ENCODE measurements at regions not wholly inside any gene's neighbourhood (a gene's known extent, or its start where the extent isn't known, plus 50 kb on each side); places are given as distances from the start of the nearest gene placed in this dataset.

DNA sequence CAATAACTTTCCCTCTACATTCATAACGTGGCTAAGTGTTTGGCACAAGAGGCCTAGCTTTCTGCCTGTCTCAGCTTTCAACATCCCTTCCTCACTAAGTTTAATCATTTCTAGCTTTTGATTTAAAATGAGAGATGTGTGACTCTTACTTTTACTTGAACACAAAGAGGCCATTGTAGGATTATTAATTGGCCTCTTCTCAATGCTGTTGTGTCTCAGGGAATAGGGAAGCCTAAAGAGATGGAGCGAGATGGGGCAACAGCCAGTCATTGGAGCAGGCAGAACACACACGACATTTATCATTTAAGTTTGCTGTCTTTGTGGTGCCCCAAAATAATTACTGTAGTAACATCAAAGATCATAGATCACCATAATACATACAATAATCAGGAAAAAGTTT, 167.1 kb upstream of the TRIM24 start:
- no peak overlapping the region for H3K27ac Mint-ChIP-seq
- DNase-seq: no peak
- H3K4me3 Mint-ChIP-seq: no peak overlapping the region
- H3K9me3 Mint-ChIP-seq: peaks cover 3% of the 10 kb centered on the region
- H3K4me1 Mint-ChIP-seq: no peaks in the 10 kb centered on the region
- ChIA-PET POLR2A (no interaction called here), CTCF (no interaction called here)
- H3K36me3 Mint-ChIP-seq (ENCODE audit: low read depth): no peaks in the 10 kb centered on the region
- no peaks in the 10 kb centered on the region for H3K27me3 Mint-ChIP-seq

DNA sequence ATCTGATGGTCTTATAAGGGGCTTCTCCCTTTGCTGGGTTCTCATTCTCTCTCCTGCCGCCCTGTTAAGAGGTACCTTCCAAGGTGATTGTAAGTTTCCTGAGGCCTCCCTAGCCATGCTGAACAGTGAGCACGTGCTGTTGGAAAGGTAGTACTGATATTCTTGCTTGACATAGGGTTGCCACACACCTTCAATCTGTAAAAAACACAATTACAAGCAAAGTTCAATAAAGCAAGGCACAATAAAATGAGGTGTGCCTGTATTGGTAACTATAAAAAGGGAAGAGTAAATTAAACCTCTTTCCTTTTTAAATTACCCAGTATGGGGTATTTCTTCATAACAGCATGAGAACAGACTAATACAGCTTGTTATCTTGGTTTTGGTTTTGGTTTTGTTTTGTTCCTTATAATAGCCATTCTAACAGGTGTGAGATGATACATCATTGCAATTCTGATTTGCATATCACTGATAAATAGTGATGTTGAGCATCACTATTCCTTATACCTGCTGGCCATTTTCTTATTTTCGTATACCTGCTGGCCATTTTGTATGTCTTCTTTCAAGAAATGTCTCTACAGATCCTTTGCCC, 164.9 kb upstream of the TRIM24 start:
- CTCF ChIA-PET: no interaction called here
- DNase-seq: no peak
- no peaks in the 10 kb centered on the region for H3K27me3 Mint-ChIP-seq
- H3K36me3 Mint-ChIP-seq (ENCODE audit: low read depth): no peaks in the 10 kb centered on the region
- no peak overlapping the region for H3K4me3 Mint-ChIP-seq
- no peak overlapping the region for H3K27ac Mint-ChIP-seq
- no peaks in the 10 kb centered on the region for H3K9me3 Mint-ChIP-seq
- H3K4me1 Mint-ChIP-seq: no peaks in the 10 kb centered on the region
- POLR2A ChIA-PET: no interaction called here

DNA sequence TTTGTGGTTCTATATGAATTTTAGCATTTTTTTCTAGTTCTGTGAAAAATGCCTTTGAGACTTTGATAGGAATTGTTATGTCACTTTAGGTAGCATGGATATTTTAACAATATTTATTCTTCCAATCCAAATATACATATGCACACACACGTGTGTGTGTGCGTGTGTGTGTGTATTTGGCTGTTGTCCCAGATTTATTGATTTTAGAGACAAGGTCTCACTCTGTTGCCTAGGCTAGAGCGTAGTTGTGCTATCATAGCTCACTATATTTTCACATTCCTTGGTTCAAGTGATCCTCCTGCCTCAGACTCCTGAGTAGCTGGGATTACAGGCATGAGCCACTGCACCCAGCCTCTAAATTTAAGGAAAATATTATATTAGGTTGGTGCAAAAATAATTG, 162.5 kb upstream of the TRIM24 start:
- POLR2A ChIA-PET: no interaction called here
- no peaks in the 10 kb centered on the region for H3K9me3 Mint-ChIP-seq

DNA sequence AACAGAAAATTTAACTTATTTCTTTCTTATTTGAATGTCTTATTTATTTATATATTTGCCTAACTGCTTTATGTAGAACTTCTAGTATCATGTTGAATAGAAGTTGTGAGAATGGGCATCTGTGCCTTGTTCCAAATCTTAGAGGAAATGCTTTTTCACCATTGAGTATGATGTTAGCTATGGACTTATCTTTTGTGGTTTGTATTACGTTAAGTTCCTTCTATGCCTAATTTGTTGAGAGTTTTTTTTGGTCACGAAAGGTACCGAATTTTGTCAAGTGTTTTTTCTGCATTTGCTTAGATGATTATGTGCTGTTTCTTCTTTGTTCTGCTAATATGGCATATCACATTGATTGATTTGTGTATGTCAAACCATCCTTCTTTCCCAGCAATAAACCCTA, 161.0 kb upstream of the TRIM24 start:
- Mint-ChIP-seq H3K36me3 (ENCODE audit: low read depth) (no peaks in the 10 kb centered on the region), H3K4me3 (no peak overlapping the region), H3K27me3 (no peaks in the 10 kb centered on the region), H3K27ac (no peak overlapping the region), H3K9me3 (no peaks in the 10 kb centered on the region), H3K4me1 (no peaks in the 10 kb centered on the region)
- no peak for DNase-seq
- CTCF ChIA-PET: no interaction called here
- POLR2A ChIA-PET: no interaction called here

More for the DNA sequence above, 162.5 kb upstream of the TRIM24 start:
- Mint-ChIP-seq H3K36me3 (ENCODE audit: low read depth) (no peaks in the 10 kb centered on the region), H3K4me3 (no peak overlapping the region), H3K27ac (no peak overlapping the region), H3K27me3 (no peaks in the 10 kb centered on the region), H3K4me1 (no peaks in the 10 kb centered on the region)
- no peak for DNase-seq
- CTCF ChIA-PET: no interaction called here

DNA sequence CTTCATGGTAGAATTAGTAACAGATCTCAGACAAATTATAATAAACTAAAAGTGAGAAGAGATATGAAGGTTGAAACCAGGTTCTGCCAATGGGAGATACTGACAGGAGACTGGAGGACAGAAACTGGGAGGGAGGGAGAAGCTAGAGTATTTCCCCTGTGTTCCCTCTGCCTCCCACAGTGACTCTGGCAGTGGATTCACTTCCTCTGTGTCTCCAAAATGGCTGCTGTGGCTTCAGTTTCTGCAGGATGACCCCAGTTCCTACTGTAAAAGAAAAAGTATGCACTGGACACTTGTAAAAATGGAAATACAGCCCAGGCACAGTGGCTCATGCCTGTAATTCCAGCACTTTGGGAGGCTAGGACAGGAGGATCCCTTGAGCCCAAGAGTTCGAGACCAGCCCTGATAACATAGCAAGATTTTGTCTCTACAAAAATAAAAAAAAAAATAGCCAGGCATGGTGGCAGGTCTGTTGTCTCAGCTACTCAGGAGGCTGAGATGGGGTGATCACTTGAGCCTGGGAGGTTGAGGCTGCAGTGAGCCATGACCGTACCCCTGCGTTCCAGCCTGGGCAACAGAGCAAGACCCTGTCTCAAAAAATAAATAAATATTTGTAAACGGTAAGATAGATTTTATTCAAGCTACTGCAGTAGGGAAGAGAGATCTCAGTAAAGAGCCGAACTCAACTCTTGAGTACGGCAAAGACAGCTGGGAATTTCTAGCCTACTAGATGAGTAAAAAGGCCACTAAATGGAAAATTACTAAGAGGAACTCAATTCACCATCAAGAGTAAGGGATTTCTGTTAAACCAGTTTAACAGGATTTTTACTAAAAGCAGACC, 156.6 kb upstream of the TRIM24 start:
- Mint-ChIP-seq H3K9me3 (no peaks in the 10 kb centered on the region), H3K36me3 (ENCODE audit: low read depth) (no peaks in the 10 kb centered on the region), H3K27ac (no peak overlapping the region), H3K27me3 (no peaks in the 10 kb centered on the region), H3K4me3 (no peak overlapping the region), H3K4me1 (no peaks in the 10 kb centered on the region)
- ChIA-PET CTCF (no interaction called here), POLR2A (interaction anchor here (0.7 kb wide), 1 partner anchor 38 kb away, joined by 3 read pairs; no protein-coding TSS in a partner anchor)
- no peak for DNase-seq

DNA sequence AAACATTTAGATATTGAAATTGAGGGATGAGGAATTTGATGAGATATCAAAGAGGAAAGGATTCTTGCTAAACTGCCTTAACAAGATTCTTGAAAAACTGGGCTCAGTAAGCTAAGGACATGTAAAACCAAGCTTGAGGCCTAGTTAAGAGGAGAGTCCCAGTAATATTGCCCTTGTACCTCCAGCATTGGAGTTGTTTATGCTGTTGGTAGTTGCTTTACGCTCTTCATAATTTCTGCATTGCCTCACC, 156.1 kb upstream of the TRIM24 start:
- H3K27me3 Mint-ChIP-seq: no peaks in the 10 kb centered on the region
- POLR2A ChIA-PET: interaction anchor here (0.7 kb wide), 1 partner anchor 39 kb away, joined by 3 read pairs; no protein-coding TSS in a partner anchor
- no peak for DNase-seq
- CTCF ChIA-PET: no interaction called here
- H3K4me3 Mint-ChIP-seq: no peak overlapping the region
- H3K9me3 Mint-ChIP-seq: no peaks in the 10 kb centered on the region
- H3K4me1 Mint-ChIP-seq: no peaks in the 10 kb centered on the region
- no peak overlapping the region for H3K27ac Mint-ChIP-seq
- no peaks in the 10 kb centered on the region for H3K36me3 Mint-ChIP-seq (ENCODE audit: low read depth)

DNA sequence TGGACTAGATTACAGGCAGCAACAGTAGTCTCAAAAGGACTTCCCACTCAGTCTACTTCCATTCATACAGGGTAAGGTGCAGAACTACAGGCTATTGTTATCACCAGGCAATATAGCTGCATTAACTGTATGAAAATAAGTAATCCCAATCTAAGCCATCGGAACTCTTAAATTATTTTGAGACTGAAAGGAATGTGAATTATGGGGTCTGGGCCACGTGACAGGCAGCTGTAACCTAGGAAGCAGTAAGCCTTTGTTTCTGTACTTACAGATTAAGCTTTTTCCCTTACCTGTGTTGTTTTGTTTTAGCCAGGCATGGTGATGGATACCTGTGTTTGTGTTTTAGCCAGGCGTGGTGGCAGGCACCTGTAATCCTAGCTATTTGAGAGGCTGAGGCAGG, 152.4 kb upstream of the TRIM24 start:
- ChIA-PET POLR2A (no interaction called here), CTCF (no interaction called here)
- Mint-ChIP-seq H3K4me1 (no peaks in the 10 kb centered on the region), H3K27me3 (no peaks in the 10 kb centered on the region), H3K4me3 (no peak overlapping the region), H3K9me3 (no peaks in the 10 kb centered on the region), H3K27ac (no peak overlapping the region), H3K36me3 (ENCODE audit: low read depth) (no peaks in the 10 kb centered on the region)
- DNase-seq: no peak

DNA sequence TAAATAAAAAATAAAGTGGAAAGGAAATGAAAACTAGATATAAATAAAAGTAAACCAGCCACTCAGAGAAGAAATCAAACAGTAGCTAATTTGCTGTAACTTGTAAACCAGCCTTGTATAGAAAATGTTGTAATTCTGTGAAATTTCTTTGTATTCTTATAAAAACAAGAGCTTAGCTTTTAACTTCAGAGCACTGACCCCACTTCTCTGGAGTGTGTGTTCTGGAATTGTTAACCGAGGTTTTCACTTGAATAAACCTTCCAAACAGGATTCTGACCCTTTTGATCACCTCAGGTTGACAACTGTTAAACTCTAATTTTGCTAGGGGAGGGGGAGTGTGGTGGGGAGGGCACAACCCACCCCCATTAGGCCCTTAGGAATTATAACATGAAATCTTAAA, 151.9 kb upstream of the TRIM24 start:
- Mint-ChIP-seq H3K4me3 (no peak overlapping the region), H3K27me3 (no peaks in the 10 kb centered on the region), H3K36me3 (ENCODE audit: low read depth) (no peaks in the 10 kb centered on the region), H3K9me3 (no peaks in the 10 kb centered on the region), H3K4me1 (no peaks in the 10 kb centered on the region), H3K27ac (no peak overlapping the region)
- ChIA-PET CTCF (no interaction called here), POLR2A (no interaction called here)
- DNase-seq: no peak

DNA sequence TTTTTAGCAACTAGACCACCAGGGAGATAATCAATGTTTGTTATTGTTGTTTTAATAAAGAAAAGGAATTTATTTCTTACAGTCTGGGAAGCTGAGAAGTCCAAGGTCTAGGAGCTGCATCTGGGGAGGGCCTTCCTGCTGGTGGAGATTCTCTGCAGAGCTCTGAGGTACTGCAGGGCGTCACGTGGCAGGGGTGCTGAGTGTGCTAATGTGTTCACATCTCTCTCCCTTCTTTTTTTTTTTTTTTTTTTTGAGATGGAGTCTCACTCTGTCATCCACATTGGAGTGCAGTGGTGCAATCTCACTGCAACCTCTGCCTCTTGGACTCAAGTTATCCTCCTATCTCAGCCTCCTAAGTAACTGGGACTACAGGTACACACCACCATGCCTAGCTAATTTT, 150.9 kb upstream of the TRIM24 start:
- POLR2A ChIA-PET: no interaction called here
- Mint-ChIP-seq H3K27ac (no peak overlapping the region), H3K9me3 (no peaks in the 10 kb centered on the region), H3K4me1 (peaks cover 3% of the 10 kb centered on the region), H3K27me3 (no peaks in the 10 kb centered on the region), H3K36me3 (ENCODE audit: low read depth) (no peaks in the 10 kb centered on the region), H3K4me3 (no peak overlapping the region)
- CTCF ChIA-PET: no interaction called here
- no peak for DNase-seq

DNA sequence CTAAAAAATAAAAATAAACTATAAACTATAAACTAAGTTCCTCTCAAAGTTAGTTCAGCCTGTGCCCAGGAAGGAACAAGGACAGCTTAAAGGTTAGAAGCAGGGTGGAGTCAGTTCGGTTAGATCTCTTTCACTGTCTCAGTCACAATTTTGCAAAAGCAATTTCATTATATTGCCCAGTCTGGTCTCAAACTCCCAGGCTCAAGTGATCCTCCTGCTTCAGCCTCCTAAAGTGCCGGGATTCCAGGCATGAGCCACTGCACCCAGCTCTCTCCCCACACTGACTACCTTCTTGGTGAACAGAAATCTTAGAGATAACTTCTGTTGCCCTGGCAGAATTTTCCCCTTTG, 146.3 kb upstream of the TRIM24 start:
- ChIA-PET POLR2A (no interaction called here), CTCF (no interaction called here)
- Mint-ChIP-seq H3K4me3 (no peak overlapping the region), H3K27me3 (no peaks in the 10 kb centered on the region), H3K9me3 (no peaks in the 10 kb centered on the region), H3K27ac (no peak overlapping the region), H3K36me3 (ENCODE audit: low read depth) (no peaks in the 10 kb centered on the region), H3K4me1 (peaks cover 5% of the 10 kb centered on the region)
- no peak for DNase-seq

DNA sequence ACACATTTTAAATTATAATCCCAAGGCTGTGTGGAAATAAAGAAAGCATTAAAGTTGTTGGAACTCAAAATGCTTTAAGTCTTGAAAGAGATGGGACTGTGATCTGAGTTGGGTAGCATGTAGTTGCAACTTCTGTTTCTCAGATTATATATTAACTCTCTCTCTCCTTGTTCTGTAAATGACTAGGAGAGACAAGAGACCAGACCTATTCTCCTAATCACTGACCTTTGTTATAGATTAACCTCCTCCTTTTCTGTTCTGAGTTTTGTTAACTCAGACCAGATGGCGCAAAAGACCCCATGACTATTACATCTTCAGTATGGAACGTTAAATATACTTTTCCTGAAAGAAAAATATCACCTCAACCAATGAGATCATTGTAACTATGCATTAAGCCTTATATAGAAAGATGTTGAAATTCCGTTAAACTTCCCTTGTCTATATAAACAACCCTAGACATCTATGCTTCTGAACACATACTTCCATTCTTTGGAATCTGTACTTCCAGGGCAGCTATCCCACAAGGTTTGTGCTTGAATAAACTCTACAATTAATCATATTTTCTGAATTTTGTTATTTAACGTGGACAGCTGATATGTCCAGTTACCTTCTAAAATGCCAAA, 143.5 kb upstream of the TRIM24 start:
- Mint-ChIP-seq H3K27ac (no peak overlapping the region), H3K36me3 (ENCODE audit: low read depth) (no peaks in the 10 kb centered on the region), H3K27me3 (no peaks in the 10 kb centered on the region), H3K9me3 (no peaks in the 10 kb centered on the region), H3K4me3 (no peak overlapping the region), H3K4me1 (peaks cover 5% of the 10 kb centered on the region)
- no peak for DNase-seq
- ChIA-PET POLR2A (no interaction called here), CTCF (no interaction called here)

DNA sequence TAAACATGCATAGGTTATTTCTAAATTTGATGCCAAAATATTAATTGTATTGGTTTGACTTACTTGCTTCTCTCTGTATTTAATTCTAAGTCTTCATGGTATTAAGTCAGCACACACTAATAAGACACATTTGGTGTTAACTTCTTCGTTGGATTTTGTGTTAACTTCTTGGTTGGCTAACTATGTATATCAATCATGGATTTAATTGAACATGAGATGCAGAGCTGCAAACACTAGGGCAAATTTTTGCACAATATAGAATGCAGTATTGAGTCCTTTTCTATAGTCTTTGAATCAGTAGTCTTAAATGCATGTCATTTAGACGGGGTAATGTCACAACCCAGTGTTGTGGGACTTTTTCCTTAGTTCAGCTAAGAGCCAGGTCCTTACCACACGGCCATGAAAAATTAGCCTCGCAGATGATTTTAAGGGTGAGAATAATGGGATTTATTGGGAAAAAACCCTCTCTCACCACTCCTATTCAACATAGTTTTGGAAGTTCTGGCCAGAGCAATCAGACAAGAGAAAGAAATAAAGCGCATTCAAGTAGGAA, 142.9 kb upstream of the TRIM24 start:
- Mint-ChIP-seq H3K27me3 (no peaks in the 10 kb centered on the region), H3K27ac (no peak overlapping the region), H3K9me3 (no peaks in the 10 kb centered on the region), H3K4me3 (no peak overlapping the region), H3K4me1 (peaks cover 5% of the 10 kb centered on the region), H3K36me3 (ENCODE audit: low read depth) (no peaks in the 10 kb centered on the region)
- POLR2A ChIA-PET: no interaction called here
- CTCF ChIA-PET: no interaction called here
- no peak for DNase-seq

DNA sequence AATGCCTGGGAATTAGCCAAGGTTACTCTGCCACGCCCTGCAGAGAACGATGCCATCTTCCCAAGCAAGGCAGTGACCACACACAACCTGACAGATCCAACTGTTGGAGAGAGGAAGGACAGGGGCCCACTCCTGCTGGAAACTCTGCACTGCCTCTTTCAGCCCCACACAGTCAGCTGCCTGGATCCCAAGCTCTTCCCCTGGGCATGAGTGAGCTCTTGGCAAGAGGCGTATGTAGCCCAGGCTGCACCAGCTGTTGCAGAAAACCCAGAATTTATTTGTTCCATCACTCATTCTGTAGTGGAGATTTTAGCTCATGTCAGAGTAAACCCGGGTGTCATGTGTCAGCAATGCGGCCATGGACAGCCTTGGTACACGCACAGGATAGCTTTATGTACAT, 135.1 kb upstream of the TRIM24 start:
- ChIA-PET POLR2A (no interaction called here), CTCF (no interaction called here)
- DNase-seq: no peak
- Mint-ChIP-seq H3K9me3 (peaks cover 11% of the 10 kb centered on the region), H3K4me3 (no peak overlapping the region), H3K36me3 (ENCODE audit: low read depth) (no peaks in the 10 kb centered on the region), H3K4me1 (no peaks in the 10 kb centered on the region), H3K27ac (no peak overlapping the region), H3K27me3 (no peaks in the 10 kb centered on the region)

DNA sequence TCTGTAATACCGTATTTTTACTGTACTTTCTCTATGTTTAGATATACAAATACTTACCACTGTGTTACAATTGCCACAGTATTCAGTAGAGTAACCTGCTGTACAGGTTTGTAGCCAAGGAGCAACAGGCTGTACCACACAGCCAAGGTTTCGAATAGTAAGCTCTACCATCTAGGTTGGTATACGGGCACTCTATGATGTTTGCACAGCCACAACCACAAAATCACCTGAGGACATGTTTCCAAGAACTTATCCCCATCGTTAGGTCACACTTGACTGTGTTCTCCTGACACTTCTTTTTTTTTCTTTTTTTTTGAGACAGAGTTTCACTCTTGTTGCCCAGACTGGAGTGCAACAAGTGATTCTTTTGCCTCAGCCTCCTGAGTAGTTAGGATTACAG, 134.6 kb upstream of the TRIM24 start:
- Mint-ChIP-seq H3K27me3 (no peaks in the 10 kb centered on the region), H3K9me3 (peaks cover 11% of the 10 kb centered on the region), H3K36me3 (ENCODE audit: low read depth) (no peaks in the 10 kb centered on the region), H3K27ac (no peak overlapping the region), H3K4me3 (no peak overlapping the region), H3K4me1 (no peaks in the 10 kb centered on the region)
- ChIA-PET POLR2A (no interaction called here), CTCF (no interaction called here)
- no peak for DNase-seq

Data from activated CD4-positive, alpha-beta memory T cell treated with anti-CD3 and anti-CD28 coated beads, Interleukin-2, amount 10 ng/mL, durations not matched to agents 7 days and 5 days (primary cell).